GM12891 (cell line): ENCODE measurements at regions not wholly inside any gene's neighbourhood (a gene's known extent, or its start where the extent isn't known, plus 50 kb on each side); places are given as distances from the start of the nearest gene placed in this dataset.

Experiments
- PAX5 ChIP-seq: IDR thresholded peaks from 2 replicates; pipeline ENCODE4 v1.6.1; 2011; ENCODE audit warnings: low read length, moderate library complexity, mild to moderate bottlenecking; ENCODE audit not compliant: insufficient read depth, severe bottlenecking
- POLR2A ChIP-seq: IDR thresholded peaks from 2 replicates; pipeline ENCODE4 v1.6.1; 2011; ENCODE audit warnings: low read depth, low read length, control low read depth
- POLR2AphosphoS5 ChIP-seq: IDR thresholded peaks from 2 replicates; pipeline ENCODE4 v1.6.1; 2011; ENCODE audit warnings: low read depth, low read length, control low read depth
- POU2F2 ChIP-seq: IDR thresholded peaks from 2 replicates; pipeline ENCODE4 v1.6.1; 2011; ENCODE audit warnings: low read depth, mild to moderate bottlenecking, control low read depth, low read length, moderate library complexity
- SPI1 ChIP-seq: IDR thresholded peaks from 2 replicates; pipeline ENCODE4 v1.6.1; 2011; ENCODE audit warnings: low read depth, low read length, control low read depth
- TAF1 ChIP-seq: IDR thresholded peaks from 2 replicates; pipeline ENCODE4 v1.6.1; 2011; ENCODE audit warnings: low read depth, low read length, control low read depth

- no peak for TF ChIP-seq POLR2A
- no peak for TF ChIP-seq TAF1
- no peak for TF ChIP-seq POLR2AphosphoS5
- TF ChIP-seq SPI1: no peak
- no peak for TF ChIP-seq POU2F2
- no peak for TF ChIP-seq PAX5
Observed at GRCh38 chr12:97805146-97805545, 342.5 kb downstream of the RMST start.
